ENCODE measurements at regions not wholly inside any gene's neighbourhood (a gene's known extent, or its start where the extent isn't known, plus 50 kb on each side); places are given as distances from the start of the nearest gene placed in this dataset.

DNA sequence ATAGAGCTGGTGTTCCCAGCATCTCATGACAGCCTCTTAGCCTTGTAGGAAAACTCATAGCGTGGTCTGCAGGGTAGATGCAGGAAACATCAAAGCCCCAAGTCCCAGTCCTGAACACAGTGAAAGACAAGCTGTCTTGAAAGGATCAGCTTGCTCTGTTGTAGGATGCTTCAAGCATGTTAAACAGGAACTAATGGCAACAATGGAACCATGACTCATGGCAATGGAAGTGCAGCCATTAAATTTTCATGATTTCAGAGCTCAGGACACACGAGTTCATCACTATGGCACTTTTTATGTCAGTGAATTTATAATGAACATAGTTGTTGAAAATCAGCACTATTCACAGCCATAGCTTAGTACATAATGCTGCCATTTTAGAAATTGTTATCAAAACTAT, 367.7 kb downstream of the KIF16B start:
- no peak overlapping the region for H2AK9ac ChIP-seq (replicated peaks; ENCODE audit: low read depth, low read length, poor library complexity)
- ChIA-PET CTCF (interaction anchor here (0.6 kb wide), 1 partner anchor 216 kb away, joined by 3 read pairs; no protein-coding TSS in a partner anchor), POLR2A (ENCODE audit: unreplicated experiment) (no interaction called here)
- no peak overlapping the region for H3K4me3 ChIP-seq (ENCODE audit: insufficient read depth, low read depth, low read length)
- peaks cover 15% of the 10 kb centered on the region for H3K9me3 ChIP-seq (ENCODE audit: control insufficient read depth, insufficient read depth, low read length)
- 43% methylated on average over 1 of the region's 2 CpGs; no CpG with 5 or more reads in 1 of the 2 experiments for WGBS, 2 experiments (ENCODE audit: extremely low coverage in 2 of 2, insufficient read length in 1 of 2)
- no peak overlapping the region for H2BK5ac ChIP-seq (ENCODE audit: low read depth, low read length, poor library complexity, severe bottlenecking)
- no peak overlapping the region for H3K14ac ChIP-seq (replicated peaks; ENCODE audit: low read depth, low read length)
- no peak overlapping the region for H2BK15ac ChIP-seq (ENCODE audit: low read depth, low read length)
- dilution Hi-C loops (cut with HindIII; ENCODE audit: low sequenced_read_pairs, unreplicated experiment) (no loop called here), intact Hi-C loops (cut with micrococcal nuclease) (no loop called here), in situ Hi-C loops (cut with MboI; ENCODE audit: low sequenced_read_pairs) (no loop called here)
- no peak overlapping the region for H3K18ac ChIP-seq (ENCODE audit: low read depth, low read length)
- no peaks in the 10 kb centered on the region for H3K9me1 ChIP-seq (ENCODE audit: insufficient read depth, low read length)
- H3K4me1 ChIP-seq (ENCODE audit: control insufficient read depth, insufficient read depth, low read length): no peaks in the 10 kb centered on the region
- DNase-seq (no peak), ATAC-seq (ENCODE audit: low read depth) (no peak)
- H3K9ac ChIP-seq (ENCODE audit: low read depth, low read length): no peak overlapping the region
- no peak overlapping the region for H3K23ac ChIP-seq (ENCODE audit: low read depth, low read length)
- BruUV-seq (replicated peaks): no TSS peak
- TF ChIP-seq RAD21 (IDR thresholded peaks at IDR 0.05; ENCODE audit: low read length) (no peak), RFX5 (IDR thresholded peaks at IDR 0.05; ENCODE audit: low read depth, low read length) (no peak), FOS (IDR thresholded peaks at IDR 0.05; ENCODE audit: low read depth, low read length) (no peak), NFE2L2 (IDR thresholded peaks at IDR 0.05; ENCODE audit: low read depth, low read length) (no peak), CEBPB (IDR thresholded peaks at IDR 0.05; ENCODE audit: low read depth, low read length) (no peak), CHD1 (IDR thresholded peaks at IDR 0.05; ENCODE audit: low read depth, low read length) (no peak), USF2 (IDR thresholded peaks at IDR 0.05; ENCODE audit: low read depth, low read length) (no peak), CTCF (conservative IDR thresholded peaks at IDR 0.05; ENCODE audit: low read depth, low read length) (no peak)
- TF ChIP-seq, protein P1, sequence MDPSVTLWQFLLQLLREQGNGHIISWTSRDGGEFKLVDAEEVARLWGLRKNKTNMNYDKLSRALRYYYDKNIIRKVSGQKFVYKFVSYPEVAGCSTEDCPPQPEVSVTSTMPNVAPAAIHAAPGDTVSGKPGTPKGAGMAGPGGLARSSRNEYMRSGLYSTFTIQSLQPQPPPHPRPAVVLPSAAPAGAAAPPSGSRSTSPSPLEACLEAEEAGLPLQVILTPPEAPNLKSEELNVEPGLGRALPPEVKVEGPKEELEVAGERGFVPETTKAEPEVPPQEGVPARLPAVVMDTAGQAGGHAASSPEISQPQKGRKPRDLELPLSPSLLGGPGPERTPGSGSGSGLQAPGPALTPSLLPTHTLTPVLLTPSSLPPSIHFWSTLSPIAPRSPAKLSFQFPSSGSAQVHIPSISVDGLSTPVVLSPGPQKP (IDR thresholded peaks at IDR 0.05; ENCODE audit: borderline replicate concordance, low read depth, low read length): no peak
- no peak overlapping the region for H2AK5ac ChIP-seq (ENCODE audit: low read depth, low read length)
- H2AFZ ChIP-seq (replicated peaks; ENCODE audit: low read length, poor library complexity): no peak overlapping the region
- H4K91ac ChIP-seq (ENCODE audit: insufficient read depth, low read depth, low read length): no peak overlapping the region
- H2BK120ac ChIP-seq (ENCODE audit: low read depth, low read length): no peak overlapping the region
- no peak overlapping the region for H4K5ac ChIP-seq (ENCODE audit: low read depth, low read length)
- no peaks in the 10 kb centered on the region for H4K20me1 ChIP-seq (ENCODE audit: insufficient read depth, low read length)
- no peak overlapping the region for H3K4me2 ChIP-seq (ENCODE audit: low read depth, low read length)
- no peak overlapping the region for H3K27ac ChIP-seq (ENCODE audit: insufficient read depth, low read length)
- no peaks in the 10 kb centered on the region for H3K79me1 ChIP-seq (ENCODE audit: low read depth in 1 of 2, low read length in 2 of 2)
- no peaks in the 10 kb centered on the region for H3K36me3 ChIP-seq (ENCODE audit: control insufficient read depth, insufficient read depth, low read length)
- H2BK20ac ChIP-seq (ENCODE audit: low read depth, low read length): no peak overlapping the region
- no peak overlapping the region for H3K56ac ChIP-seq (ENCODE audit: extremely low read depth, insufficient read depth, low read length)
- no peak overlapping the region for H4K8ac ChIP-seq (ENCODE audit: low read depth in 2 of 2, low read length in 2 of 2)
- no peak overlapping the region for H3K4ac ChIP-seq (ENCODE audit: low read depth, low read length)
- no peaks in the 10 kb centered on the region for H3K27me3 ChIP-seq (ENCODE audit: control insufficient read depth, insufficient read depth, low read length)
